HEK293T (cell line): ENCODE measurements at regions not wholly inside any gene's neighbourhood (a gene's known extent, or its start where the extent isn't known, plus 50 kb on each side); places are given as distances from the start of the nearest gene placed in this dataset.
A peak's percentile ranks its signal among the peaks of the same experiment; 100 is the strongest.

ENCODE experiments used
- CTCF ChIA-PET: fragments of 350-600 bp; formaldehyde crosslinking; extraction: SDS; loops from one replicate; lab custom pipeline; 2021; ENCODE audit warnings: antibody characterized with exemption, inconsistent platforms; lab: Yijun Ruan, JAX
- POLR2A ChIA-PET: fragments of 350-600 bp; formaldehyde crosslinking; extraction: SDS; loops from one replicate; lab custom pipeline; 2020; ENCODE audit warnings: antibody characterized with exemption, inconsistent platforms; lab: Yijun Ruan, JAX
- DNase-seq: peaks from one replicate; pipeline ENCODE4 v3.0.0; 2012; ENCODE audit warnings: mixed read lengths; ENCODE audit errors: extremely low spot score
- ARNT ChIP-seq: fragments of 450-650 bp; IDR thresholded peaks from 2 replicates; pipeline ENCODE4 v1.6.1; 2017; ENCODE audit warnings: mild to moderate bottlenecking
- BHLHE40 ChIP-seq: fragments of 450-650 bp; IDR thresholded peaks from 2 replicates; pipeline ENCODE4 v1.6.1; 2016; ENCODE audit warnings: mild to moderate bottlenecking, moderate library complexity, borderline replicate concordance
- CTBP1 ChIP-seq: fragments of 450-650 bp; IDR thresholded peaks from 2 replicates; pipeline ENCODE4 v1.6.1; 2016; ENCODE audit warnings: borderline replicate concordance
- ELF4 ChIP-seq: fragments of 450-650 bp; IDR thresholded peaks from 2 replicates; pipeline ENCODE4 v1.6.1; 2017; ENCODE audit warnings: antibody characterized with exemption
- FOXA1 ChIP-seq: fragments of 450-650 bp; IDR thresholded peaks from 2 replicates; pipeline ENCODE4 v1.6.1; 2016; ENCODE audit warnings: mild to moderate bottlenecking
- FOXK2 ChIP-seq: fragments of 450-650 bp; IDR thresholded peaks from 2 replicates; pipeline ENCODE4 v1.6.1; 2016; ENCODE audit warnings: mild to moderate bottlenecking
- FOXM1 ChIP-seq: fragments of 450-650 bp; IDR thresholded peaks from 2 replicates; pipeline ENCODE4 v1.6.1; 2017; ENCODE audit warnings: mild to moderate bottlenecking, borderline replicate concordance
- HDGF ChIP-seq: fragments of 450-650 bp; IDR thresholded peaks from 2 replicates; pipeline ENCODE4 v1.6.1; 2017; ENCODE audit warnings: antibody characterized with exemption, borderline replicate concordance
- L3MBTL2 ChIP-seq: fragments of 450-650 bp; conservative IDR thresholded peaks from 2 replicates; pipeline ENCODE4 v1.6.1; 2016; ENCODE audit warnings: mild to moderate bottlenecking
- LEF1 ChIP-seq: fragments of 450-650 bp; IDR thresholded peaks from 2 replicates; pipeline ENCODE4 v1.6.1; 2017; ENCODE audit warnings: mild to moderate bottlenecking, borderline replicate concordance
- NFRKB ChIP-seq: fragments of 450-650 bp; IDR thresholded peaks from 2 replicates; pipeline ENCODE4 v1.6.1; 2016; ENCODE audit warnings: mild to moderate bottlenecking, moderate library complexity
- SP1 ChIP-seq: fragments of 450-650 bp; IDR thresholded peaks from 2 replicates; pipeline ENCODE4 v1.6.1; 2017
- SUZ12 ChIP-seq: fragments of 450-650 bp; IDR thresholded peaks from 2 replicates; pipeline ENCODE4 v1.6.1; 2016; ENCODE audit warnings: mild to moderate bottlenecking
- TARDBP ChIP-seq: fragments of 450-650 bp; IDR thresholded peaks from 2 replicates; pipeline ENCODE4 v1.6.1; 2016
- ZNF384 ChIP-seq: fragments of 450-650 bp; IDR thresholded peaks from 2 replicates; pipeline ENCODE4 v1.6.1; 2016
- TF ChIP-seq, protein P1 (sequence below): fragments of 450-650 bp; IDR thresholded peaks from 2 replicates; pipeline ENCODE4 v1.6.1; 2016

DNA sequence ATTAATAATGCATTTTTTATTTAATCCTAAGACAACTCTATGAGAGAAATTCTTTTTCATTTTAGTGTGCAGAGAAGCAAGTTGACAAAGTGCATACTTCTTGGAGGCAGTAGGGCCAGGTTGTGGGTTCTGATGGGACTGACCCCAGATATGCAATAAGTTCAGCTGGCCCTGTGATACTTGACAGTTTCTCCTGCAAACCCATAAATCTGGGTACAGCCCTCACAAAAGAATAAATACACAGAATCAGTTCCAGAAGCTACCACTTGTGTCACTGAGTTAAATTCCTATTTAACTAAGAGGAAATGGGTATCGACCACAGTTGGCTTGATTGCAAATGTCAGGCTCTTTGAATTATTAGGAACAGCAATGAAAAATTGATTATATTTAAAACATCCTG, 598.5 kb upstream of the API5 start:
- ChIA-PET POLR2A (no interaction called here), CTCF (no interaction called here)
- no peak for DNase-seq
- TF ChIP-seq LEF1 (no peak), ZNF384 (no peak), HDGF (no peak), SP1 (no peak), FOXK2 (no peak), L3MBTL2 (no peak), ARNT (no peak), TARDBP (no peak), NFRKB (no peak)
- TF ChIP-seq, protein P1, sequence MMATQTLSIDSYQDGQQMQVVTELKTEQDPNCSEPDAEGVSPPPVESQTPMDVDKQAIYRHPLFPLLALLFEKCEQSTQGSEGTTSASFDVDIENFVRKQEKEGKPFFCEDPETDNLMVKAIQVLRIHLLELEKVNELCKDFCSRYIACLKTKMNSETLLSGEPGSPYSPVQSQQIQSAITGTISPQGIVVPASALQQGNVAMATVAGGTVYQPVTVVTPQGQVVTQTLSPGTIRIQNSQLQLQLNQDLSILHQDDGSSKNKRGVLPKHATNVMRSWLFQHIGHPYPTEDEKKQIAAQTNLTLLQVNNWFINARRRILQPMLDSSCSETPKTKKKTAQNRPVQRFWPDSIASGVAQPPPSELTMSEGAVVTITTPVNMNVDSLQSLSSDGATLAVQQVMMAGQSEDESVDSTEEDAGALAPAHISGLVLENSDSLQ: no peak

DNA sequence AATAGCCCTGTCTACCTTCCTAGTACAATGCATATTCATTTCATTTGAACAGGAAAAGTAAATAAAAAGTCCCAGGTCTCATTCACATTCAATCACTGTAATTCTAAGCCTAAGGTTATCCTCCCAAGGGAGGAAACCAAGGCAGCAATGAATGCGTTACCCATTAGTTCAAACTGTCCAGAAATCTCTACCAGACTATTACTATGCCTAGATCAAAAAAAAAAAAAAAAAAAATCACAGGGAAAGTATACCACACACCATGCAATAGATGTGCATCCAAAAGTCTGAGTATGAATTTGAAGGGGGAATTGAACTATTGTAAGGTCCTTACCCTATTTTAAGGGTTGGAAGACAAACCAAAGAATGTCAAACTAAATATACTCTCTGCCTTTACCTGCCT, 598.0 kb upstream of the API5 start:
- ChIA-PET POLR2A (no interaction called here), CTCF (no interaction called here)
- no peak for TF ChIP-seq ELF4
- no peak for TF ChIP-seq FOXA1
- TF ChIP-seq FOXK2: no peak
- no peak for TF ChIP-seq CTBP1
- no peak for TF ChIP-seq ARNT
- no peak for TF ChIP-seq SP1
- no peak for TF ChIP-seq TARDBP
- TF ChIP-seq BHLHE40: no peak
- TF ChIP-seq ZNF384: no peak
- TF ChIP-seq L3MBTL2: no peak
- TF ChIP-seq HDGF: no peak
- TF ChIP-seq FOXM1: no peak
- no peak for TF ChIP-seq SUZ12
- TF ChIP-seq, protein P1: no peak
- no peak for TF ChIP-seq LEF1
- no peak for TF ChIP-seq NFRKB
- DNase-seq: no peak

DNA sequence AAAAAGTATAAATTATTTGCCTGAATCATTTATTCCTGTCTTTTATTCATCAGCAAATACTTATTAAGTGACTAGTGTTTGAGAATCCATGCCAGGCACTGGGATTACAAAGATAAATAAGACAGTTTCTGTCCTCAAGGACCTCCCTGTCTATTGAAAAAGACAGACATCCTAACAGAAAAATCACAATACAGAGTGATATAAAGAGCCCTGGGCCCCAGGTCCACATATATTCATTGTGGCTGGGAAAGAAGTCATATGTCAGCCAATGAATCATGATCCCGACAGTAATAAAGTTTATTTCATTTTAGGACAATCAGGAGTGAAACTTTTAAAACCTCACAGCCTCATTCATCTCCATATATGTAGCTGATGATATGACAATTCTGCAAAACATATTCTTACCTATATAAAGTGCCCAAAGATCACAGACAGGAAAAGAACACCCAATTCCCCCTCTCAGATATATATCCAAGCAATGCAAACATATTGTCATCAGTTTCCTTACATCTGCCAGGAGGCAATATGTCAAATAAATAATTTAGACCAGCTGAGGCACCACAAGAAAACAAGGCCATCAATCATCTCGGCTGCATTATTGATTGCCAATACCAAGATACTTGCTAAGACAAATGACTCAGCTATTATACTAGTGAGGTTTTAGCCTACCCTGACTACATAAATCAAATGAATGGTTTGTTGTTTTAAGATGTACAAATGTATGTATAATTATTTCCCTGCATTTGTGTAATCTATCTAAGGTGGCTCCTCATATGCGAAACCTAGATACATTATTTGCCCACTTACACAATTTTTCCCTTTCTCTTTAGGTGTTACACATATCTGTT, 590.9 kb upstream of the API5 start:
- ChIA-PET POLR2A (no interaction called here), CTCF (interaction anchor here (1.0 kb wide), 1 partner anchor 64 kb away, joined by 3 read pairs; no protein-coding TSS in a partner anchor)
- TF ChIP-seq ZNF384: no peak

DNA sequence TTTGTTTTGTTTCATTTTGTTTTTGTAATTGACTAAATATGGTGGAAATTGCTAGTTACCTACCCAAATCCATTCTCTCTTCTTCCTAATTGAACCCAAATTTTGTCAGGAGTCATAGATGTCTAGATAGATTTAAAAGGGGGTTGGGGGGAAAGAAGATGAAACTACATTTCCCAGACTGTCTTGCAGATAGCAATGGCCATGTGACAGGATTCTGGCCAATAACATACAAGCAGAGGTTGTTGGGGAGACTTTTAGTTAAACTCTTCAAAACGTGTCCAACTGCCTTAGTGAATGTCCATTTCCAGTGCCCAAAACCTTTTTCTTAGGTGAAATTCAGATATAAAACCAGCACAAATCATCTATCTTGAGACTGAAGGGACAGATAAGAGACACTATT, 583.9 kb upstream of the API5 start:
- ChIA-PET POLR2A (no interaction called here), CTCF (no interaction called here)
- TF ChIP-seq FOXA1 (no peak), LEF1 (no peak), SUZ12 (no peak), TARDBP (no peak), FOXK2 (no peak), SP1 (no peak), L3MBTL2 (no peak), HDGF (no peak), NFRKB (no peak), ARNT (no peak)
- DNase-seq: no peak

More for the DNA sequence above, 590.9 kb upstream of the API5 start:
- no peak for DNase-seq

DNA sequence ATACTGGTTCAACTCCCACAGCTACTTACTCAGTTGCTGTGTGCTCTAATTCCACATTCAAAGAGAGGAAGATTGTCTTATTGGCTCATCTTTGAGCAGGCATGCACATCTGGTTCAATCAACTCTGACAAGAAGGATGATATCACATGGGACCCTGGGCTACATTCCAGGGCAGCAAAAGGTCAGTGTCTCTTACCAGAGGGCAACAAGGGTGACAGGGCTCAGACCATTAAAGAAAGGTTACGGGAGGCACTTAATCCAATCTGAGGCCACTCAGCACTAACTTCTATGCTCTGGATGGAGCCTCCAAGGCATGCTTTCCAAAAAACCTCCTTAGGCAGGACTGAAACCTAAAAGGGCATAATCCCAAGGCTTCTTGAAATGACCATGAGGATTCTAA, 549.4 kb upstream of the API5 start:
- CTCF ChIA-PET: no interaction called here
- POLR2A ChIA-PET: no interaction called here
- TF ChIP-seq FOXK2 (no peak), LEF1 (no peak), ZNF384 (no peak), L3MBTL2 (no peak), CTBP1 (no peak)
- no peak for DNase-seq

DNA sequence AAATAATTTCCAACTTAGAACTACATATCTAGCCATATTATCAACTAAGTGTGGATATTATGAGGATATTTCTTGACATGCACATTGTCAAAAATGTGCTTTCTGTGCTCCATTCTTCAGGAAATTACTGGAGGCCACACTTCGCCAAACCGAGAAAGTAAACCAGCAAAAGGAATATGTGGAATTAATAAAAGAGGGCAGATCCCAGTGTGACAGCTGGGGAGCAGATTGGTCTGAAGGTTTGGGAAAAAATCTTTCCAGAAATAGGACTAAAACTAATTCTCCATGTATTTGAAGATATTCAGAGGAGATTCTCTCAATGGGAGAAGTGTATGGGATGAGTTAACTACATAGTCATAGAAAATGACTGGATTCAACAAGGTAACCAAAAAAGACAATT, 546.9 kb upstream of the API5 start:
- ChIA-PET POLR2A (no interaction called here), CTCF (no interaction called here)
- no peak for TF ChIP-seq CTBP1
- TF ChIP-seq FOXA1: no peak
- no peak for TF ChIP-seq SUZ12
- TF ChIP-seq BHLHE40: no peak
- TF ChIP-seq HDGF: no peak
- no peak for TF ChIP-seq NFRKB
- no peak for TF ChIP-seq TARDBP
- no peak for TF ChIP-seq L3MBTL2

DNA sequence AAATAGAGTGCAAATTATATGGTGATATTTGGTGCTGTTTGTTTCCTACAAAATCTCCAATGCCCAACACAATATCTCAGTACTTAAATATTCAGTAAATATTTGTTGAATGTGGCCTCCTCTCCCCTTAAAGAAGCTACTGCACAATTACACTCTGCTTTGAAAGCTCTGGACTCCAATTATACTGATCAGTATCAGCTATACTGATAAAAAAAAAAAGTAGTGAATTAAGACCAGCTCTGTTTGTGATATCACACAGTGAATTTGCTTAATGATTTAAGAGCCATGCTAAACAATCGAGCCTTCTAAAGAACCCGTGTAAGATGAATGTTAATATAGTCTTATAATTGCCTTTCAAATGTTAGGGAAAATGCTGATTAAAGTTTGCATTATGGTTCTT, 543.2 kb upstream of the API5 start:
- POLR2A ChIA-PET: no interaction called here
- CTCF ChIA-PET: interaction anchor here (0.8 kb wide), 1 partner anchor 514 kb away, joined by 6 read pairs; no protein-coding TSS in a partner anchor
- DNase-seq: no peak
- TF ChIP-seq ZNF384: no peak
- no peak for TF ChIP-seq SP1
- TF ChIP-seq L3MBTL2: no peak
- TF ChIP-seq FOXM1: no peak
- TF ChIP-seq HDGF: no peak

More for the DNA sequence above, 546.9 kb upstream of the API5 start:
- DNase-seq: no peak

DNA sequence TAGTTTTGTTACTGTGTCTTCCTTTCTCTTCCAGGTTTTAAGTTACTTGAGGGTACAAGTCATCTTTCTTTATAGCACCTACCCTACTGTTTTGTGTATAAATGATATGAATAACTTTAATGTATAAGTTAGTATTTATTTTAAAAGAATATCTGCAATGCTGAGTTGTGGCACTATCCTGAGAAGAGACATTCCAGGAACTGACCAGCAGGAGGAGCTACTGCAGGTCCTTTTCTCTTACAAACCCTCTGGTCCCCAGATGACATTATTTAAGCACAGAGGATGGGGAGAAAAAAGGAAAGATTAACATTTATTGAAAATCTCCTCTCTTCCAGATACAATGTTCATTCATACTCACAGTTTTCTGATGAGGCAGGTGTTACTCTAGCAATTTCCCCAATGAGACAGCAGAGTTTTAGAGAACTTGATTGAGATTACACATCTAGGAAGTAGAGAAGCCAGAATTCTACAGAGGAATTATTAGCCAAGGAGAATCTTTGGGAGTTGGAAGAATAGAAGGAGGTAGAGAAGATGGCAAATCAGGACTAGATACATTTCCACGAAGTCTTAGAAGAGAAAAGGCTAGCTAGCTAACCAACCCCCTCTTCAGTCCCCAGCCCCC, 541.2 kb upstream of the API5 start:
- DNase-seq: peak; percentile 11
- POLR2A ChIA-PET: no interaction called here
- TF ChIP-seq TARDBP: no peak
- TF ChIP-seq SUZ12: no peak
- CTCF ChIA-PET: interaction anchor here (0.6 to 1.0 kb wide), 2 partner anchors 58 to 512 kb away, joined by 3 read pairs; no protein-coding TSS in a partner anchor
